Ovary (tissue), 7 donors: ENCODE measurements at regions not wholly inside any gene's neighbourhood (a gene's known extent, or its start where the extent isn't known, plus 50 kb on each side); places are given as distances from the start of the nearest gene placed in this dataset.
A peak's percentile ranks its signal among the peaks of the same experiment; 100 is the strongest.

Source experiments
- DNase-seq, 5 donors: peaks; one replicate each; pipeline ENCODE4 v3.0.0-alpha.2; 2019 to 2020
- H3K27ac ChIP-seq, 2 donors: fragments of 200-600 bp; one replicate each; pipeline versions ENCODE4 v1.5.1 to v1.8.0; 2019 to 2022
- H3K27me3 ChIP-seq: fragments of 200-600 bp; one replicate; pipeline ENCODE4 v1.8.0; 2022
- H3K36me3 ChIP-seq: fragments of 200-600 bp; sonication (generic); one replicate; pipeline ENCODE4 v1.5.1; 2019
- H3K4me1 ChIP-seq: one replicate; pipeline ENCODE4 v1.8.1; 2013; ENCODE audit warnings: mild to moderate bottlenecking, moderate library complexity; ENCODE audit not compliant: insufficient read depth
- H3K4me3 ChIP-seq: fragments of 200-600 bp; sonication (generic); one replicate; pipeline ENCODE4 v1.5.1; 2017
- H3K9me3 ChIP-seq, 2 donors: fragments of 200-600 bp in 1 of 2; sonication (generic) in 1 of 2; one replicate each; pipeline versions ENCODE4 v1.5.1 to v1.8.1; 2013 to 2019; ENCODE audit warnings: mild to moderate bottlenecking in 1 of 2, moderate library complexity in 1 of 2
- EP300 ChIP-seq: sonication (generic); formaldehyde crosslinking; IDR thresholded peaks from one replicate; pipeline ENCODE4 v1.6.1; 2017; ENCODE audit warnings: antibody characterized with exemption
- POLR2A ChIP-seq: fragments of 450-650 bp; IDR thresholded peaks from one replicate; pipeline ENCODE4 v1.6.1; 2017; ENCODE audit warnings: antibody characterized with exemption, mild to moderate bottlenecking, moderate library complexity
- WGBS, 3 donors: extraction: QIAGEN DNeasy Blood & Tissue Kit in 1 of 3; methylation state at CpG; one replicate each; pipeline versions ENCODE4 v1.1.5 to v1.1.7; 2013 to 2017; 5-methylcytosine and 5-hydroxymethylcytosine counted together
- intact Hi-C, 4 donors: fragments of 100-400 bp; cut with DNase I; formaldehyde crosslinking; loops; one replicate each; pipeline versions ENCODE4 v1.11.0 to v1.15.1; 2022 to 2023
- TF ChIP-seq, protein P1 (sequence below), 3 donors: fragments of 450-650 bp in 2 of 3; fragments of 200-600 bp in 1 of 3; IDR thresholded peaks; one replicate each; pipeline versions ENCODE4 v1.5.1 to v1.8.0; 2016 to 2022; ENCODE audit warnings: antibody characterized with exemption in 3 of 3, mild to moderate bottlenecking in 1 of 3
- donor health status: DM: no; HTN: no; CAD: no; lungs with moderate emphysema.
- donor health status: DM: no; HTN: no; CAD: no.
- donor health status: Bipolar disorder and iron deficiency.
- donor health status: DM: no; HTN: no; CAD: no.
- donor health status: DM: yes; HTN: yes; CAD: no.

DNA sequence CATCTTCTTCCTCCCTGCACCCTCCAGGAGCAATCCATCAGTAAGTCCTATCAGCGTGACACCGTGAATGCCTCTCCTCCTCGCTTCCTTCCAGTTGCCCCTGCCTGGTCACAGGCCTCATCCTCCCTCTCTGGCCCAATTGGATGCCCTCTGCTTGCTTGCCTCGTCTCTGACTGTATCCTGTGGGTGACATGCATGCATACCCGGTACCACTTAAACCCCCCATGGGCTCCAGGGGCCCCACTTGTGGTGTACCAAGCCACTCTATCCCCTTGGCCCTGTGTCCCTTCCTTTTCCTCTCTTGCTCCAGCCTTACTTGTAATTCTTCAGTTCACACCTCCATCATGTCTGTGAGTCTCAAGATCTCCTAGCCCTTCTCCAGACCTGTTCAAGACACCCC is 106.0 kb upstream of the RTL1 start:
- no peaks in the 10 kb centered on the region for H3K9me3 ChIP-seq
- peak in 3 of 5 donors; percentile 3 to 10 (median 6) for DNase-seq
- TF ChIP-seq, protein P1, sequence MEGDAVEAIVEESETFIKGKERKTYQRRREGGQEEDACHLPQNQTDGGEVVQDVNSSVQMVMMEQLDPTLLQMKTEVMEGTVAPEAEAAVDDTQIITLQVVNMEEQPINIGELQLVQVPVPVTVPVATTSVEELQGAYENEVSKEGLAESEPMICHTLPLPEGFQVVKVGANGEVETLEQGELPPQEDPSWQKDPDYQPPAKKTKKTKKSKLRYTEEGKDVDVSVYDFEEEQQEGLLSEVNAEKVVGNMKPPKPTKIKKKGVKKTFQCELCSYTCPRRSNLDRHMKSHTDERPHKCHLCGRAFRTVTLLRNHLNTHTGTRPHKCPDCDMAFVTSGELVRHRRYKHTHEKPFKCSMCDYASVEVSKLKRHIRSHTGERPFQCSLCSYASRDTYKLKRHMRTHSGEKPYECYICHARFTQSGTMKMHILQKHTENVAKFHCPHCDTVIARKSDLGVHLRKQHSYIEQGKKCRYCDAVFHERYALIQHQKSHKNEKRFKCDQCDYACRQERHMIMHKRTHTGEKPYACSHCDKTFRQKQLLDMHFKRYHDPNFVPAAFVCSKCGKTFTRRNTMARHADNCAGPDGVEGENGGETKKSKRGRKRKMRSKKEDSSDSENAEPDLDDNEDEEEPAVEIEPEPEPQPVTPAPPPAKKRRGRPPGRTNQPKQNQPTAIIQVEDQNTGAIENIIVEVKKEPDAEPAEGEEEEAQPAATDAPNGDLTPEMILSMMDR (IDR thresholded peaks at IDR 0.05), result no peak
- no peak overlapping the region for H3K4me3 ChIP-seq
- intact Hi-C loops, result no loop called here
- H3K36me3 ChIP-seq, result no peaks in the 10 kb centered on the region
- H3K27ac ChIP-seq, result no peak overlapping the region
- 83 to 84% (median 84%) methylated on average over 5 of the region's 5 CpGs for WGBS, 3 donors
- H3K4me1 ChIP-seq, result peaks cover 1% of the 10 kb centered on the region
- H3K27me3 ChIP-seq, result no peaks in the 10 kb centered on the region

DNA sequence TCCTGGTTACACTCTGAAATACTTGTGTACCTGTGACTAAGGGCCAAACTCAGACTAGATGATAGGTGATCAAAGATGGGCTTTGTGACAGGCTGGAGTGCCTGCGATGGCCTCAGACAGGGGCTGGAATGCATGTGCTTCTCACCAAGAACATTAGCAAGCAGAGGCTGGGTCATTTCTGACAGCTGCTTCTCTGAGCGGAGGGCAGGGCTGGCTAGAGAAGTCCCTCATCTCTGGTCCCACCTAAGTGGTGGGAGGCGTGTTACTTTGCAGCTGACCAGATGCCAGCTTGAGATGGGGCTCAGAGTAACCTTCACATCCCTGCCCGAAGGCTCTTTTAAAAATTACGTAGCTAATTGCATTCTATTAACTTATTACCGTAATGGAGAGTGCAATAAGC is 106.8 kb upstream of the RTL1 start:
- Histone ChIP-seq H3K27me3 (no peaks in the 10 kb centered on the region), H3K27ac (no peak overlapping the region), H3K4me1 (no peaks in the 10 kb centered on the region), H3K9me3 (no peaks in the 10 kb centered on the region), H3K36me3 (no peaks in the 10 kb centered on the region), H3K4me3 (no peak overlapping the region)
- TF ChIP-seq POLR2A (no peak), EP300 (no peak)
- TF ChIP-seq, protein P1 (IDR thresholded peaks at IDR 0.05), result no peak
- intact Hi-C loops, result no loop called here
- 89 to 94% (median 92%) methylated on average over 6 of the region's 6 CpGs for WGBS, 3 donors
- peak in 2 of 5 donors; percentile 2 to 5 for DNase-seq

DNA sequence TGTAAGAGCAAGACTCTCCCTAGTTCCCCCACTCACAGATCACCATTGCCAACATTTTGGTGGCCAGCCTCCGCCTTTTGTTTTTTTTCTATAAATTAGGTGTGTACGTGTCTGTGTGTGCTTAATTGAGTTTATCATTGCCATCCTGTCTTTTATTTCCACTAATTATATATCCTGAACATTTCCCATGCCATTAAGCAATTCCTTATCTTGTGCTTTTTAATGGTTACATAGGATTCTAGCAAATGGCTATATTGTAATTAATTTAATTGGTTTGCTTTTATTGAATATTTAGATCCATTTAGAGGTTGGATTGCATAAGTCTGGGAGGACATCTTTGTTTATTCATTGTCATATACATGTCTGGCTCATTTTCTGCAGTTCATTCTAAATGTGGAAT is 107.3 kb upstream of the RTL1 start:
- whole genome bisulfite sequencing, 3 donors, result 85 to 86% (median 85%) methylated on average over 2 of the region's 2 CpGs
- TF ChIP-seq POLR2A (no peak), EP300 (no peak)
- TF ChIP-seq, protein P1 (IDR thresholded peaks at IDR 0.05), result no peak
- H3K9me3 ChIP-seq, result no peaks in the 10 kb centered on the region
- no peak overlapping the region for H3K27ac ChIP-seq
- H3K4me1 ChIP-seq, result no peaks in the 10 kb centered on the region
- intact Hi-C loops, result no loop called here
- H3K4me3 ChIP-seq, result no peak overlapping the region
- no peak for DNase-seq
- H3K36me3 ChIP-seq, result no peaks in the 10 kb centered on the region
- no peaks in the 10 kb centered on the region for H3K27me3 ChIP-seq

DNA sequence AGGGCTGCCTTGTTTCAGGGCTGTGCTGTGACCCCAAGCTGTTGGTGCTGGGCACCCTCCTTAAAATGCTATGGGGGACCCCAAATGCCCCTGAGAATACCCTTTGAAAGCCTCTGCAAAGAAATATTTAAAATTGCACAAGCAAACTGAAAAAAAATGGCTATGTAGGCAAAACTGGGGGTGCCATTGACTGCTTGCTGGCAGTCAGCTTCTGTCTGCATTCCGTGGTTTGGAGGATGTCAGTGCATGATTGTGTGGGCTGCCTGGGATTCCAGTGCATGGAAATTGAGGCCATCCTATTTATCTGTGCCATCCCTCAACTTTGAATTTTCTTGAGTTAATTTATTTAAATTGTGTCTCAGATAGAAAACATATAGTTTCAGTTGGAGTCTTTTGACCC is 113.7 kb upstream of the RTL1 start:
- TF ChIP-seq, protein P1 (IDR thresholded peaks at IDR 0.05), result no peak
- no peak for TF ChIP-seq POLR2A
- no peak for TF ChIP-seq EP300
- Histone ChIP-seq H3K4me1 (no peaks in the 10 kb centered on the region), H3K4me3 (no peak overlapping the region), H3K36me3 (no peaks in the 10 kb centered on the region), H3K27ac (no peak overlapping the region), H3K27me3 (no peaks in the 10 kb centered on the region), H3K9me3 (no peaks in the 10 kb centered on the region)
- intact Hi-C loops, result no loop called here
- WGBS, 3 donors, result 14 to 44% (median 23%) methylated on average over 1 of the region's 1 CpG
- no peak for DNase-seq
